K562 (cell line): ENCODE measurements at regions not wholly inside any gene's neighbourhood (a gene's known extent, or its start where the extent isn't known, plus 50 kb on each side); places are given as distances from the start of the nearest gene placed in this dataset.

Experiments used
- ATAC-seq: fragments of 200-7000 bp; cut with Tn5 transposase; 3 replicates; pipeline ENCODE4 v1.9.1; 2020; ENCODE audit warnings: moderate library complexity
- BruUV-seq: library from RNA; stranded (reverse); fragments of 400-500 nt; replicated peaks from 2 replicates; lab custom pipeline; 2021; lab: Mats Ljungman, UMichigan
- CTCF ChIA-PET: fragments of 300-600 bp; formaldehyde crosslinking; extraction: SDS; loops from one replicate; lab custom pipeline; 2021; ENCODE audit warnings: low intra/inter-chr PET ratio; lab: Yijun Ruan, JAX
- POLR2A ChIA-PET: fragments of 300-600, 350-650 bp; sonication (Branson Sonifier 250); formaldehyde crosslinking; extraction: SDS; loops from one replicate; lab custom pipeline; 2021; ENCODE audit warnings: antibody characterized with exemption, inconsistent platforms; lab: Yijun Ruan, JAX
- DNase-seq, 4 experiments: peaks; one replicate each; pipeline versions ENCODE4 v3.0.0 to v3.0.0-alpha.2; 2011 to 2018; ENCODE audit warnings: low spot score in 3 of 4, mixed read lengths in 3 of 4; ENCODE audit errors: extremely low read depth in 1 of 4
- FAIRE-seq: peaks from 2 replicates; lab custom pipeline; 2011; peaks lifted over from hg19 to GRCh38; lab: Jason Lieb, UNC
- H2AFZ ChIP-seq: 2 replicates; pipeline ENCODE4 v1.6.0; 2011; ENCODE audit warnings: low read depth, low read length, control low read depth, inconsistent platforms
- H3K27ac ChIP-seq: fragments of 200-600 bp; 3 replicates; pipeline ENCODE4 v1.8.0; 2011; ENCODE audit warnings: low read depth, mild to moderate bottlenecking, control low read depth, inconsistent platforms, low read length, moderate library complexity, mixed read lengths; ENCODE audit errors: extremely low read depth
- H3K27me3 ChIP-seq, 2 experiments: fragments of 300-600 bp in 1 of 2; 2 replicates in 1 of 2; 3 replicates in 1 of 2; pipeline versions ENCODE4 v1.6.0 to v1.8.0; 2011; ENCODE audit warnings: inconsistent platforms in 2 of 2, low read length in 2 of 2, mild to moderate bottlenecking in 1 of 2, mixed read lengths in 1 of 2, moderate library complexity in 1 of 2; ENCODE audit not compliant: control insufficient read depth in 2 of 2, insufficient read depth in 2 of 2
- H3K36me3 ChIP-seq: fragments of 300-600 bp; 3 replicates; pipeline ENCODE4 v1.8.0; 2011; ENCODE audit warnings: mild to moderate bottlenecking, low read length, inconsistent platforms; ENCODE audit not compliant: control insufficient read depth, insufficient read depth
- H3K4me1 ChIP-seq, 2 experiments: fragments of 200-600 bp in 1 of 2; replicated peaks in 1 of 2; 2 replicates in 1 of 2; 3 replicates in 1 of 2; pipeline versions ENCODE4 v1.5.1 to v1.8.0; 2011; ENCODE audit warnings: inconsistent platforms in 2 of 2, low read length in 2 of 2, mild to moderate bottlenecking in 1 of 2, mixed read lengths in 1 of 2, moderate library complexity in 1 of 2; ENCODE audit not compliant: control insufficient read depth in 2 of 2, insufficient read depth in 2 of 2
- H3K4me2 ChIP-seq: 2 replicates; pipeline ENCODE4 v1.6.1; 2011; ENCODE audit warnings: low read length, control low read depth, inconsistent platforms, mixed read lengths; ENCODE audit not compliant: insufficient read depth
- H3K4me3 ChIP-seq: fragments of 200-600 bp; sonication (generic), shearing (Covaris generic); 2 replicates; pipeline ENCODE4 v1.5.1; 2016; ENCODE audit warnings: control low read depth, inconsistent platforms
- H3K79me2 ChIP-seq: fragments of 200-600 bp; 3 replicates; pipeline ENCODE4 v1.8.0; 2011; ENCODE audit warnings: low read length, inconsistent platforms; ENCODE audit not compliant: control insufficient read depth, insufficient read depth
- H3K9ac ChIP-seq, 2 experiments: 2 replicates each; pipeline versions ENCODE4 v1.6.0 to v1.6.1; 2011; ENCODE audit warnings: low read depth in 2 of 2, low read length in 2 of 2, control low read depth in 1 of 2, inconsistent platforms in 1 of 2, mild to moderate bottlenecking in 1 of 2, mixed read lengths in 1 of 2; ENCODE audit not compliant: insufficient read depth in 1 of 2
- H3K9me1 ChIP-seq: one replicate; pipeline ENCODE4 v1.6.0; 2011; ENCODE audit warnings: inconsistent platforms, mild to moderate bottlenecking, low read length, moderate library complexity; ENCODE audit not compliant: control insufficient read depth, insufficient read depth
- H3K9me3 ChIP-seq: replicated peaks from 2 replicates; pipeline ENCODE4 v1.5.1; 2011; ENCODE audit warnings: low read depth, low read length, inconsistent platforms; ENCODE audit not compliant: control insufficient read depth, insufficient read depth
- H4K20me1 ChIP-seq: replicated peaks from 2 replicates; pipeline ENCODE4 v1.6.1; 2011; ENCODE audit warnings: low read length, inconsistent platforms, mixed read lengths; ENCODE audit not compliant: control insufficient read depth, insufficient read depth
- CBFA2T3 ChIP-seq: fragments of 450-650 bp; IDR thresholded peaks from 2 replicates; pipeline ENCODE4 v1.6.1; 2017
- DDX20 ChIP-seq: fragments of 450-650 bp; IDR thresholded peaks from 2 replicates; pipeline ENCODE4 v1.6.1; 2016; ENCODE audit warnings: missing genetic modification characterization, low read depth, mild to moderate bottlenecking, missing compliant biosample characterization, moderate library complexity
- ESRRB ChIP-seq: fragments of 250-450 bp; sonication (Bioruptor Pico); IDR thresholded peaks from 2 replicates; pipeline ENCODE4 v1.5.0; 2020; ENCODE audit warnings: mild to moderate bottlenecking, moderate library complexity, borderline replicate concordance
- MIER1 ChIP-seq: fragments of 450-650 bp; IDR thresholded peaks from 2 replicates; pipeline ENCODE4 v1.6.1; 2016; ENCODE audit warnings: antibody characterized with exemption, mild to moderate bottlenecking, low read depth
- TARDBP ChIP-seq: fragments of 450-650 bp; IDR thresholded peaks from 2 replicates; pipeline ENCODE4 v1.6.1; 2016
- TCF3 ChIP-seq: sonication (generic); formaldehyde crosslinking; IDR thresholded peaks from 2 replicates; pipeline ENCODE4 v1.4.0; 2020; ENCODE audit warnings: mild to moderate bottlenecking, missing genetic modification reagents
- ZNF830 ChIP-seq: fragments of 250-450 bp; sonication (Bioruptor Pico); IDR thresholded peaks from 2 replicates; pipeline ENCODE4 v1.5.0; 2021; ENCODE audit warnings: mild to moderate bottlenecking
- WGBS: fragments of 100-300 bp; shearing (Covaris generic); methylation state at CpG from one replicate; pipeline ENCODE4 v1.1.6; 2016; ENCODE audit warnings: low coverage, mixed read lengths; ENCODE audit not compliant: insufficient coverage; ENCODE audit errors: missing lambda C conversion rate; 5-methylcytosine and 5-hydroxymethylcytosine counted together
- in situ Hi-C: fragments of 300-500 bp; cut with MboI; formaldehyde crosslinking; loops from 4 replicates; pipeline ENCODE4 v1.15.0; 2018; ENCODE audit warnings: inconsistent platforms, mixed read lengths
- intact Hi-C: fragments of 100-400 bp; cut with micrococcal nuclease; formaldehyde crosslinking; loops from 2 replicates; pipeline ENCODE4 v1.14.2; 2022
- TF ChIP-seq, protein P1 (sequence below): fragments of 250-450 bp; sonication (Bioruptor Pico); IDR thresholded peaks from 2 replicates; pipeline ENCODE4 v1.8.0; 2022; ENCODE audit warnings: moderate library complexity, mild to moderate bottlenecking, inconsistent platforms
- TF ChIP-seq, protein P2 (sequence below): fragments of 250-450 bp; sonication (Bioruptor Pico); IDR thresholded peaks from 2 replicates; pipeline ENCODE4 v1.5.0; 2021; ENCODE audit warnings: mild to moderate bottlenecking, borderline replicate concordance
- TF ChIP-seq, protein P3 (sequence below): IDR thresholded peaks from 3 replicates; pipeline ENCODE4 v1.6.1; 2011; ENCODE audit warnings: borderline replicate concordance, mild to moderate bottlenecking; ENCODE audit not compliant: insufficient read length, insufficient read depth
- TF ChIP-seq, protein P4 (sequence below): sonication (generic); formaldehyde crosslinking; IDR thresholded peaks from 2 replicates; pipeline ENCODE4 v1.8.0; 2023; ENCODE audit warnings: missing genetic modification reagents, mild to moderate bottlenecking, borderline replicate concordance

DNA sequence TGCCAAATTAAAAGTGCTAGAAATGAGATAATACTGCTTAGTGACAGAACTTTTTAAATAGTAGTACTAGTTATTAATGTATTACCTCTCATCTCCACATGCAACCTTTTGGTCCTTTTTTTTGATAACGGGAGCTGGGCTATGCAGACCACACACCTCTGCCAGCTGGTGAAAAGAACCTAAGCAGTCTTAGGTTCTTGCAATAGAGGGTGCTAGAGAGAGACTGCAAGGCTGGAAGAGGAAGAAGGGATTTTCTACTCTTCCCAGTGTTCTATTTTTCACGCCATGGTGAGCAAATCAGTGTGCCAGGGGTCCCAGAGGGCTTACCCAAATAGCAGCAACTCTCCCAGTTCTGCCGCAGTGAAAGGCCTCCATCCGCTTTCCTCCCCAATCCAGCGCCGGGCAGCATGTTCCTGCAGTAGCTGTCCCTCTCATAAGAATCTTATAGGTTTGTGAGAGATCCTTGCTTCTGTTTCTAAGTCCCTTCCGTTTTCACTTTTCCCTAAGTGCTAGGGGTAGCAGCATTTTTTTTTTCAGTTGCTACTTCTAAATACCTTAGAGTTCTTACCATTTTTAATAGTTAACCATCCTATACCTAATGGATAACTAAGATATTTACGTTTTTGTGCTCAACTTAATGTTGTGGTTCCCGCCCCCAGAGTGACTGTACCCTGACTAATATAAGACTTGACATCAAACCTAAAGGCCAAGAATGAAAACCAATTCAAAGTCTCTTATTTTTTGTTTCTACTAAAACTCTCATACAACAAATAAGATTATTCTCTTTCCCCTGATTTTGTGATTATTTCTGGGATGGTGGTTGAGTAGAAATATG is 69.4 kb upstream of the UBE2E3 start:
- peak; percentile 76 for ATAC-seq
- CTCF ChIA-PET, result no interaction called here

More for the DNA sequence above, 69.4 kb upstream of the UBE2E3 start:
- Histone ChIP-seq H3K4me2 (no peak overlapping the region), H3K27me3 (no peaks in the 10 kb centered on the region), H3K4me3 (no peak overlapping the region), H3K79me2 (no peaks in the 10 kb centered on the region), H4K20me1 (no peaks in the 10 kb centered on the region), H3K9me3 (no peaks in the 10 kb centered on the region), H3K9ac (no peak overlapping the region), H3K4me1 (no peaks in the 10 kb centered on the region), H2AFZ (no peak overlapping the region), H3K36me3 (no peaks in the 10 kb centered on the region), H3K27ac (no peak overlapping the region), H3K9me1 (no peaks in the 10 kb centered on the region)
- WGBS, result 17% methylated on average over 9 of the region's 9 CpGs
- BruUV-seq, result no TSS peak
- no peak for TF ChIP-seq TCF3 (CRISPR knock-in tag)
- TF ChIP-seq, protein P1, sequence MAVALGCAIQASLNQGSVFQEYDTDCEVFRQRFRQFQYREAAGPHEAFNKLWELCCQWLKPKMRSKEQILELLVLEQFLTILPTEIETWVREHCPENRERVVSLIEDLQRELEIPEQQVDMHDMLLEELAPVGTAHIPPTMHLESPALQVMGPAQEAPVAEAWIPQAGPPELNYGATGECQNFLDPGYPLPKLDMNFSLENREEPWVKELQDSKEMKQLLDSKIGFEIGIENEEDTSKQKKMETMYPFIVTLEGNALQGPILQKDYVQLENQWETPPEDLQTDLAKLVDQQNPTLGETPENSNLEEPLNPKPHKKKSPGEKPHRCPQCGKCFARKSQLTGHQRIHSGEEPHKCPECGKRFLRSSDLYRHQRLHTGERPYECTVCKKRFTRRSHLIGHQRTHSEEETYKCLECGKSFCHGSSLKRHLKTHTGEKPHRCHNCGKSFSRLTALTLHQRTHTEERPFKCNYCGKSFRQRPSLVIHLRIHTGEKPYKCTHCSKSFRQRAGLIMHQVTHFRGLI, result no peak
- TF ChIP-seq, protein P2, sequence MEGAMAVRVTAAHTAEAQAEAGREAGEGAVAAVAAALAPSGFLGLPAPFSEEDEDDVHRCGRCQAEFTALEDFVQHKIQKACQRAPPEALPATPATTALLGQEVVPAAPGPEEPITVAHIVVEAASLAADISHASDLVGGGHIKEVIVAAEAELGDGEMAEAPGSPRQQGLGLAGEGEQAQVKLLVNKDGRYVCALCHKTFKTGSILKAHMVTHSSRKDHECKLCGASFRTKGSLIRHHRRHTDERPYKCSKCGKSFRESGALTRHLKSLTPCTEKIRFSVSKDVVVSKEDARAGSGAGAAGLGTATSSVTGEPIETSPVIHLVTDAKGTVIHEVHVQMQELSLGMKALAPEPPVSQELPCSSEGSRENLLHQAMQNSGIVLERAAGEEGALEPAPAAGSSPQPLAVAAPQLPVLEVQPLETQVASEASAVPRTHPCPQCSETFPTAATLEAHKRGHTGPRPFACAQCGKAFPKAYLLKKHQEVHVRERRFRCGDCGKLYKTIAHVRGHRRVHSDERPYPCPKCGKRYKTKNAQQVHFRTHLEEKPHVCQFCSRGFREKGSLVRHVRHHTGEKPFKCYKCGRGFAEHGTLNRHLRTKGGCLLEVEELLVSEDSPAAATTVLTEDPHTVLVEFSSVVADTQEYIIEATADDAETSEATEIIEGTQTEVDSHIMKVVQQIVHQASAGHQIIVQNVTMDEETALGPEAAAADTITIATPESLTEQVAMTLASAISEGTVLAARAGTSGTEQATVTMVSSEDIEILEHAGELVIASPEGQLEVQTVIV (CRISPR knock-in tag), result no peak
- no peak for TF ChIP-seq CBFA2T3
- TF ChIP-seq, protein P3, sequence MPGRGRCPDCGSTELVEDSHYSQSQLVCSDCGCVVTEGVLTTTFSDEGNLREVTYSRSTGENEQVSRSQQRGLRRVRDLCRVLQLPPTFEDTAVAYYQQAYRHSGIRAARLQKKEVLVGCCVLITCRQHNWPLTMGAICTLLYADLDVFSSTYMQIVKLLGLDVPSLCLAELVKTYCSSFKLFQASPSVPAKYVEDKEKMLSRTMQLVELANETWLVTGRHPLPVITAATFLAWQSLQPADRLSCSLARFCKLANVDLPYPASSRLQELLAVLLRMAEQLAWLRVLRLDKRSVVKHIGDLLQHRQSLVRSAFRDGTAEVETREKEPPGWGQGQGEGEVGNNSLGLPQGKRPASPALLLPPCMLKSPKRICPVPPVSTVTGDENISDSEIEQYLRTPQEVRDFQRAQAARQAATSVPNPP, result no peak
- no peak for TF ChIP-seq MIER1
- TF ChIP-seq DDX20, result no peak
- no peak for TF ChIP-seq ESRRB (CRISPR knock-in tag)
- TF ChIP-seq TARDBP, result no peak
- TF ChIP-seq, protein P4, sequence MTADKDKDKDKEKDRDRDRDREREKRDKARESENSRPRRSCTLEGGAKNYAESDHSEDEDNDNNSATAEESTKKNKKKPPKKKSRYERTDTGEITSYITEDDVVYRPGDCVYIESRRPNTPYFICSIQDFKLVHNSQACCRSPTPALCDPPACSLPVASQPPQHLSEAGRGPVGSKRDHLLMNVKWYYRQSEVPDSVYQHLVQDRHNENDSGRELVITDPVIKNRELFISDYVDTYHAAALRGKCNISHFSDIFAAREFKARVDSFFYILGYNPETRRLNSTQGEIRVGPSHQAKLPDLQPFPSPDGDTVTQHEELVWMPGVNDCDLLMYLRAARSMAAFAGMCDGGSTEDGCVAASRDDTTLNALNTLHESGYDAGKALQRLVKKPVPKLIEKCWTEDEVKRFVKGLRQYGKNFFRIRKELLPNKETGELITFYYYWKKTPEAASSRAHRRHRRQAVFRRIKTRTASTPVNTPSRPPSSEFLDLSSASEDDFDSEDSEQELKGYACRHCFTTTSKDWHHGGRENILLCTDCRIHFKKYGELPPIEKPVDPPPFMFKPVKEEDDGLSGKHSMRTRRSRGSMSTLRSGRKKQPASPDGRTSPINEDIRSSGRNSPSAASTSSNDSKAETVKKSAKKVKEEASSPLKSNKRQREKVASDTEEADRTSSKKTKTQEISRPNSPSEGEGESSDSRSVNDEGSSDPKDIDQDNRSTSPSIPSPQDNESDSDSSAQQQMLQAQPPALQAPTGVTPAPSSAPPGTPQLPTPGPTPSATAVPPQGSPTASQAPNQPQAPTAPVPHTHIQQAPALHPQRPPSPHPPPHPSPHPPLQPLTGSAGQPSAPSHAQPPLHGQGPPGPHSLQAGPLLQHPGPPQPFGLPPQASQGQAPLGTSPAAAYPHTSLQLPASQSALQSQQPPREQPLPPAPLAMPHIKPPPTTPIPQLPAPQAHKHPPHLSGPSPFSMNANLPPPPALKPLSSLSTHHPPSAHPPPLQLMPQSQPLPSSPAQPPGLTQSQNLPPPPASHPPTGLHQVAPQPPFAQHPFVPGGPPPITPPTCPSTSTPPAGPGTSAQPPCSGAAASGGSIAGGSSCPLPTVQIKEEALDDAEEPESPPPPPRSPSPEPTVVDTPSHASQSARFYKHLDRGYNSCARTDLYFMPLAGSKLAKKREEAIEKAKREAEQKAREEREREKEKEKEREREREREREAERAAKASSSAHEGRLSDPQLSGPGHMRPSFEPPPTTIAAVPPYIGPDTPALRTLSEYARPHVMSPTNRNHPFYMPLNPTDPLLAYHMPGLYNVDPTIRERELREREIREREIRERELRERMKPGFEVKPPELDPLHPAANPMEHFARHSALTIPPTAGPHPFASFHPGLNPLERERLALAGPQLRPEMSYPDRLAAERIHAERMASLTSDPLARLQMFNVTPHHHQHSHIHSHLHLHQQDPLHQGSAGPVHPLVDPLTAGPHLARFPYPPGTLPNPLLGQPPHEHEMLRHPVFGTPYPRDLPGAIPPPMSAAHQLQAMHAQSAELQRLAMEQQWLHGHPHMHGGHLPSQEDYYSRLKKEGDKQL, result no peak
- TF ChIP-seq ZNF830 (CRISPR knock-in tag), result no peak
- in situ Hi-C loops (no loop called here), intact Hi-C loops (no loop called here)
- POLR2A ChIA-PET, result interaction anchor here (1.1 kb wide), 1 partner anchor 13 kb away, joined by 4 read pairs; no protein-coding TSS in a partner anchor
- FAIRE-seq (no peak), DNase-seq (no peak)
